HT-29 (cell line): ENCODE measurements at regions not wholly inside any gene's neighbourhood (a gene's known extent, or its start where the extent isn't known, plus 50 kb on each side); places are given as distances from the start of the nearest gene placed in this dataset.
"Not testable (repeated sequence)": the region's sequence is repeated elsewhere in the genome, so short reads cannot be mapped to it uniquely, and the experiment has no call there.

Source experiments
- DNase-seq: peaks from one replicate; pipeline ENCODE4 v3.0.0-alpha.2; 2015; ENCODE audit warnings: low spot score

DNA sequence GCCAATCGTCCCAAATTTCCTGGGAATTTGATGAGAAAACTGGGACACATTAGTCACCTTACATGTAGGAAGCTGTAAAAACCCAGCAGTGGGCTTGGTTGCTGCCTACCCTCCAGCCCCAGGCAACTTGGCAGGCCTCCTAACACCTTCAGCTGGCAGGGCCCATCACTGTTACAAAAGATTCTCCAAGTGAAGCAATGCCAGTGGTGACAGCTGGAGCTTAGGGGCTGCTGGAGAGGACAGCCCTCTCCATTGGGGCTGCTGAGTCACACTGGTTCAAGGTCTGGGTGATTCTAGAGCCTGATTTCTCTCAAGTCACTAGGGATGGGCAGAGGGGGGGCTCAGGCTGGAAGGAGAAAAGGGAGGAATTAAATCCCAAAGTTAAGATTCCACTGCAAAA lies 180.6 kb downstream of the COPRS start:
- no peak for DNase-seq

DNA sequence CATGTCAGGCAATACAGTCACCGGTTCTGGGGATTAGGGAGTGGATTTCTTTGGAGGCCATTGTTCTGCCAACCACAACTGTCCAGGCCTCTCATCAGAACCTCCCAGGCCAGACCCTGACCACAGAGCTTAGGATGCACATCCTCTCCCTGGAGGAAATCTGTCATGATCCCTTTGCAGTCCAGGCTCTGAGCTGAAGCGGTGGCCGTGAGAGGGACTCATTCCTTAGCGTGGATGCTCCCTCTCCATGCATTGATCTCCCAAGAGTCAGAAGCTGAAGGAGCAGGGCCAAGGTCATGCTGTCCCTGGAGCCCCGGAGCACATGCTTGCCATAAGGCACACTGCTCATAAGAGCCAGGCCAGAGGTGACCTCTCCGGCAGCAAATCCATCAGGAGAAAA lies 181.4 kb downstream of the COPRS start:
- no peak for DNase-seq

DNA sequence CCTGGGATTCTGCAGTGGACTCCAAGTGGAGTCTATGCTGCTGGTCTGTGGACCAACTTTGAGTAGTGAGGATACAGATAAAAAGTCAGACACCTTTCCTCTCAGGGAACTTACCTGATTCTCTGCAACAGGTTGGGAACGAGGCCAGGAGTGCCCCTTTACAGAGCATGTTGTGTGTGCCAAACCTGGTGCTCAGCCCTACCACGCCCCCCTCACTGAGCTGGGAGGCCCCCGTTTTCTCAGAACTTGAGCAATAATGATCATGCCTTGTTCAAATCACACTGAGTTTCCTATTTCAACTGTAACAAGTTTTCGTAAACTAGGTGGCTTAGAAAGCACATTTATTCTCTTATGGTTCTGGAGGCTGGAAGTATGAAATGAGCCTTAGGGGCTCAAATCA lies 182.0 kb downstream of the COPRS start:
- no peak for DNase-seq

DNA sequence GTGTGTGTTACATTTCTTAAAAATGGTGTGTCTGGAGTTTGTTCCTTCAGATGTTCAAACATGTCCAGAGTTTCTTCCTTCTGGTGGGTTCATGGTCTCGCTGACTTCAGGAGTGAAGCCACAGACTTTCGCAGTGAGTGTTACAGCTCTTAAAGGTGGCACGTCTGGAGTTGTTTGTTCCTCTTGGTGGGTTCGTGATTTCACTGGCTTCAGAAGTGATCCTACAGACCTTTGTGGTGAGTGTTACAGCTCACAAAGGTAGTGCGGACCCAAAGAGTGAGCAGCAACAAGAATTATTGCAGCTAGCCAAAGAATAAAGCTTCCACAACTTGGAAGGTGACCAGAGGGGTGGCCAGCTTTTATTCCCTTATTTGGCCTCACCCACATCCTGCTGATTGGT lies 183.7 kb downstream of the COPRS start:
- not testable (repeated sequence) for DNase-seq

DNA sequence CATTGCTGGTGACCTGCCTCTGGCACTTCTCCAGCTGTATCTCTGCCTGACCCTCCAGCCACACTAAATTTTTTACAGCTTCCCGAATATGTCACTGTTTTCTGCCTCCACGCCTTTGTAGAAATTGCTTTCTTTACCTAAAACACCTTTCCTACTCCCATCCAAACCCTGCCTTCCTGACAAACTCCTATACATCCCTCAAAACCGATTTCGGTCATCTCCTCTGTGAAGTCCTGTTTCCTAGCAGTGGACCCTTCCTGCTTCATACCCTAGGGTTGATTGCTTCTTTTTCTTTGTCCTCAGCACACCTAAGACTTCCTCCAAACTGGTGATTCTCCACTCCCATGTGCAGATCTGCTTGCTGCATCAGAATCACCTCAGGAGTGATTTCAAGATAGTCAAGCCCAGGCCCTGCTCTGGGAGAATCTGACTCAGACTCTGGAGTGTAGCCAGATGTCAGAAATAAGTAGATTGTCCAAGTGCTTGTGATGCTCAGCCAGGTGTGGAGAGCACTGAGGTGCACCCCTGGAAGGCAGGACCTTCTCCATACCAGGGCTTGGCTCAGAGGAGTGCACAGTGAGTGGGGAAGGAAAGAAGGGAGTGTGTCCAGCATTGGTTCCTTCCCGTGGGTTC lies 184.2 kb downstream of the COPRS start:
- DNase-seq, result no peak

DNA sequence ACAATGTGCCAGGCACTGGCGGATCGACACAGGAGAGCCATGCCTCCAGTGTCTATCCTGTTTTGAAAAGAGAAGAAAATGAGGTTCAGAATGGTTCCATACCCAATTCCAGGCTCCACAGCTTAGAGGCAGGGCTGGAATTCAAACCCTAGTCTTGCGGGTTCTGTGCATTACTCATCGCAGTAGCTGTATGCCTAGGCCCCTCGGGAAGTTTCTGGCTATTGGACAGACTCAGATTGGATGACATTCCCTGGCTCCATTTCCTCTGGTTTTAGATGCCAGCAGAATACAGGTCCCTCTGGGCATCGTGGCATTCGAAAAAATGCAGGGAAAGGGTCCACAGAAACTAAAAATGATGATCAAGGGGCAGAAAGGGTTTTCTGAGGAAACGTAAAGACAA lies 184.7 kb downstream of the COPRS start:
- DNase-seq, result no peak

DNA sequence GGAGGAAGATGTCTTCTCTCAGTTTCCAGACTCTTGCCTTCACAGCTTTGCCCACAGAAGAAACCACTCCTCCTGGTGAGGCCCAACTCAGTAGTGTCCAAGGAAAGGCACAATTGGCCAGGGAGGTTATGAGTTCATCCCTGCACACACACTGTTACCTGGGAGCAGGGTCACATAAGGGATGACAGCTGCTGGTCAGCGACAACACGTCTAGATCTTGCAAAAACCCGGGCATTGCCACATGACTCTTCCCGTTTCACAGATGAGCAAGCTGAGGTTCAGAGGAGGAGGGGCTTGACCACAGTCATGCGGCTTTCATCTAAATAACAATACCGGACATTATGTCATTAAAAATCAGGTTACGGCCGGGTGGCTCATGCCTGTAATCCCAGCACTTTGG lies 186.0 kb downstream of the COPRS start:
- no peak for DNase-seq

DNA sequence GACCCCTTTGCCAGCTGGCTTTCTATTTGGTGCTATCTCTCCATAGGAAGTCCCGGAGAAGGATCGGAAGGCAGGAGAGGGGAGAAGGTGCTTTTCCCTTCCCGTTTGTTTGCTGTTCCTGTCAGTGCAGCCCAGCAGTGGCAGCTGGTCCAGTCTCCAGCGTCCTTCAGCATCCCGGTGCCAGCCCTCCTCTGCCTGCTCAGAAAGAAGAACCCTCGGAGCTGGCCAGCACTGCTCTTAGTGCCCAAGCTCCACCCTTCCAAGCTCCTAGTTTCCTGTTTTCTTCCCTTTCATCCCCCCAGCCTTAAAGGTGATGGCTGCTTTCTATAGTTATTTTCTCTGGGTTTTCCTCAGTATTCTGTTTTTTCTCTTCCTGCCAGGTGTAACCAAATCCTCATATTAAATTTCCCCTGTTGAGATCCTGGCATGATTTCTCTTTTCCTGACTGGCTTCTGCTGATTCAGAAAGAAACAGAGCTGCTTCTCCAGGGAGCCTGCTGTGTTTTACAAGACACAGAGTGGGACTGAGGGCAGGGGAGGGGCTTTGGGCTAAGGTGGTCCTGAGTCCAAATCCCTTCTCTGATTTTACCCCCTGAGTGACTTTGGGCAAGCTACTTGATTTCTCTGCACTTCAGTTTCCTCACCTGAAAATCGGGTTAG lies 186.8 kb downstream of the COPRS start:
- DNase-seq, result no peak

DNA sequence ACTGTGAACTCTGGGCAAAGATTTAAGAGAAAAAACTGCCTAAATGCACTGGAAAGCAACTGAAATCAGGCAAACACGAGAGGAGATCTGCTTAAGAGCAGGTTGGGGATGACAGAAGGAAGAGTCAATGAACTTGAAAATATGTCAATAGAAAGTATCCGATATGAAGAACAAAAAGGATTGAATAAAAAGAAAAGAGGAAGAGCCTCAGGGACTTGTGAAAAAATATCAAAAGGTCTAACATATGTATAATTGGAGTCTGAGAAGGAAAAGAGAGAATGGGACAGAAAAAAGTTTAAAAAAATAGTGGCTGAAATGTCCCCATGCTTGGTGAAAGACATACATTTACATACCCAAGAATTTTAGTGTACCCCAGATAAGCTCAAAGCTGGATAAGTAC lies 195.5 kb downstream of the COPRS start:
- no peak for DNase-seq

DNA sequence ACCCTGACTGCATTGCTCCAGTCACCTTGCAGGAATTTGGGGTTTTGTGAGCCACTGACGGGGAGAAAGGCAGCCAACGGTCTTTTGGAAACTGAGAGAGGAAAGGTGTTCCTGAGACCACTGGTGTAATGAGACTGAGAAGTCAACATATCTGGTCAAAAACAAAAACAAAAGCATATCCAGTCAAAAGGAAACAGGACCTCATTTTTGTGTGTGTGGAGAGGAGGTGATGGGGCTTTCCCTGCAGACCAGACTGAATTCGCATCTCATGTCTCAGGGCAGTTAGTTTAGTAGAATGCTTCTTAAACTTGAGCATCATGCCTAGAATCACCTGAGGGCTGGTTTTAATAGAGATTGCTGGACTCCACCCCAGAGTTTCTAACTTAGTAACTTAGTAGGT lies 198.4 kb downstream of the COPRS start:
- no peak for DNase-seq

DNA sequence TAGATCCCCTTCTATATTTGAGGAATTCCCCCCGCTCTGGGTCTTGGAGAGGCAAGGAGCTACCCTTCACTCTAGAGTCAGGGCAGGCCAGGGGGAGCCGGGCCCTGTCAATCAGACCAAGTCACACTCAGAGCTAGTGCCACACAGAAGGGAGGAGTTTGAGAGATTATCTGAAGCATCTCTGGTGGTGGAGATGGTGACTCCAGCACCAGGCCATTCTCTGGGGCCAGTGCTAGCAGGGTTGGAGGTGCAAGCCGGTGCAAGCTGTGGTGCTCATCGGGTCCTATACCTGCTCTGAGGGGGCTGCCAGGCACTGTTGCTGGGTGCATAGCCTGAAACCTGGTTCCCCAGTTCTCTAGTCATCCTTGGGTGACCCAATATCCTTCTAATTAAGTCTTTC lies 201.2 kb downstream of the COPRS start:
- DNase-seq, result no peak

DNA sequence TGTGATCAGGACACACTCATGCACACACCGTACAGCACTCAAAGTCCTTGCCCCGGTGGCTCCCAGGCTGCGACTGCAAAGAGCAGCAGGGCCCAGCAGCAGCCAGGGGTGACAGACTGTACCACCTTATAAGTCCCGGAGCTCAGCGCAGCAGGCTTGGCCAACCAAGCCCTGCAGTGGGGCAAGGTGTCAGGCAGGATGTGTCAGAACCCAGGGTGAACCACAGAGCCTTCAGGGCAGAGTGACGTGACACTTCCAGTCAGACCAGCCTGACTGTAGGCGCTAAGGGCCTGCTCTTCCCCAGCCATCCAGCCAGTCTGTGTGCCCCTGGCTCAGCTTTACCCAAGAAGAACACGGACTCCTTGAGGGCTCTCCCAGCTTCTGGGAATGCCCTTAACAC lies 204.1 kb downstream of the COPRS start:
- no peak for DNase-seq

DNA sequence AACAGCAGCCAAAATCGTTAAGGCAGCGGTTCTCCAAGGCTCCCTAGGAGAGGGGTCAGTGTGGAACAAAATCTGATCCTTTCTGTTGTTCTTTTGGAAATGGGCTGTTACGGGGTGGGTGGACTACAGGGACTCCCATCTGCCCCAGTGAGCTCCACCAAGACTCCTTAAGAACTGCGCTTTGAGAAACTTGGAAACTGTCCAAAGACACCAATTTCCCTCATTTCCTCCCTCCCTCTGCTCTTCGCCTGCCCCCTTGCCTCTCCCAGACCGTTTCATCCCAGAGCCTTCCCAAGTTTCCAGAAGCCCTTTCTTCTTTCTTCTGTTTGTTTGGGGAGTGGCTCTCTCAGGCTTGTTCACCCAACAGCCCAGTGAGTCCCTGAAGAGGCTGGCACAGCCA lies 205.4 kb downstream of the COPRS start:
- DNase-seq, result no peak

DNA sequence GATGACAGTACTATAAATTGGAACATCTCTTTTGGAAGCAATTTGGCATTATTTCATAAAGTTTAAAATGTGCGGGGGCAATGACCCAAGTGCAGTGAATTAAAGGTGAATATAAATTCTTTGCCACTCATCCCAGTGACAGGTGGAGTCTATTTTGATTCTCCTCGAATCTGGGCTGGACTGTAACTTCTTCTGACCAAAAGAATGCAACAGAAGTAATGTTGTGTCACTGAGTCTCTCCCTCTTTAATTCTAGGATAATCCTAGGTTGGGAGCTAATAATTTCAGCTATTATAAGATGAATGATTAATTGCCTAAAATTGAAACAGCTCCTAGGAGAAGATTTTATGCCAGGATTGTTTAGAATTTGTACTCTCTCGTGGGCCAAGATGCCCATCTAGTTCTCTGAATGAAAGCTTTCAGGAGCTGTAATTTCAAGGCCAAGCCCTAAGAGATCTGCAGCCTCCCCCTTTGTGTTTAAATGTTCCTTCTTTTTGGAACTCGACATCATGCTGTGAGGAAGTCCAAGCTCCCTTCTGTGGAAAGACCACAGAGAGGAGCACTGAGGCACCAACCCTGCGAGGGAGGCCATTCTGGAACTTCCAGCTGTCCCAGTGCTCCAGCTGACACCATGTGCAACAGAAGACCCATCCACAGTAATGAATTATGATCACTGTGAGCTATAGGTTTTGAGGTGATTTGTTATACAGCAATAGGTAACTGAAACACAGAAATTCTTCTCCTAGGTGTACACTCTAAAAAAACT lies 208.1 kb downstream of the COPRS start:
- no peak for DNase-seq

DNA sequence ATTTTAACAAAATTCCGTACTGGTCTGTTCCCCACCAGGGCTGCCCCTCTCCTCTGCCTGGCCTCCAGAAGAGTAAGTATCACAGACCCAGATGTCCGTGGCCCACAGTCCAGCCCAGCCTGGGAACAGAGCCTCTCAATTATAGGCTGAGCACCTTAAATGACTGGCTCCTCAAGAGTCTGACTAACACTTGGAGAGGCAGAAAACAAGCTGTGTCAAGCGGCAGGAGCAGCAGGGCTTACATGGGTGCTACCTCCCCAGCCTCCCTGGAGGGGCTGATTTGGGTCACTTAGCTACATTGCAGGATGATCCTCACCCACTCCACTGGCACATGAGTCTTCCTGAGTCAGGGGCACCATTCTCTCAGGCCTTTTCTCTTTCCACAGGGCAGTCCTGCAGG lies 209.7 kb downstream of the COPRS start:
- no peak for DNase-seq

DNA sequence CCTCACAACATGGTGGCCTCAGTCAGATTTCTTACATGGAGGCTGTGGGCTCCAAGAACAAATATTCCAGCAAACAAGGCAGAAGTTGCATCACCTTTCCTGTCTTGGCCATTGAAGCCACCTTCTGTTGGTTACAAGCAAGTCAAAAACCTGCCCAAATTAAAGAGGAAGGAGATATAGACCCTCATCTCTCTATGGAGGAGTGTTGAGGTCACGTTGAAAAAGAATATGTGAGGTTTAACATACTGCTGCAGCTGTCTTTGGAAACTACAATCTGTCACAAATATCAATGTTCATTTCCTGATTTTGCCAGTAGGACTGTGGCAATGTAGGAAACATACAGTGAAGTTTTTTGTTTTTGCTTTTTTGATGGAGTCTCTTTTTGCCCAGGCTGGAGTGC lies 211.4 kb downstream of the COPRS start:
- DNase-seq, result no peak

DNA sequence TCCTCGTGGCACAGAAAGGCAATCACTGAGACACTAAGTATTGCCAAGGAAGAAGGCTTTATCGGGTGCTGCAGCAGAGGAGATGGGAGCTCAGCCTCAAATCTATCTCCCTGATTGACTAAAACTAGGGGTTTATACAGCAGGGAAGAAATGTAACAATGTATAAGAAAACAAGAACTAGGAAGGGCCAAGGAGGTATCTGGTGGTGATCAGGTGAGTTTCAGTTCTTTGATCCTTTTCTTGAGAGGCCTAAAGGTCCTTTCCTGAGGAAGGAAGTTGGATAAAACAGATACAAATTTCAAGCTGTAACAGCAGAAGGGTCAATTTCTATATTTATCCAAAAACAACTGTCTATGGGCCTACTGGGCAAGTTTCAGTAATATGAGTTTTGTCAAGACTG lies 212.4 kb downstream of the COPRS start:
- no peak for DNase-seq

DNA sequence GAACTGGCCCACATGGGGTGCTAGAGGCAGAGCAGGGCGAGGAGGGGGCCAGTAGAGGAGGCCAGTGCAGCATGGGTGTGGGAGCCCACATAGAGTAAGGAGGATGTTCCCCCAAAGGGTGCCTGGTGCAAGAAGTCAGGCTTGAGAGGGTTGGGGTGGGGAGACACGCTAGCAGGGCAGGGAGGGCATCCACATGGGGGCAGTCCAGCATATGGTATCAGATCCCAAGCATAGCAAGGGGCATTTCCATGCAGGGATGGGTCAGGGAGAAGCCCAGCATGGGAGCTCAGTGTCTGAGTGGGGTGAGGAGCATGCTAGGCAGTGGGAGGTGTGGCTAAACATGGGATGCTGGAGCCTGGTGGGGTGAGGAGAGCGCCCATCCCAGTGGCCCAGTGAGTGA lies 213.7 kb downstream of the COPRS start:
- no peak for DNase-seq

DNA sequence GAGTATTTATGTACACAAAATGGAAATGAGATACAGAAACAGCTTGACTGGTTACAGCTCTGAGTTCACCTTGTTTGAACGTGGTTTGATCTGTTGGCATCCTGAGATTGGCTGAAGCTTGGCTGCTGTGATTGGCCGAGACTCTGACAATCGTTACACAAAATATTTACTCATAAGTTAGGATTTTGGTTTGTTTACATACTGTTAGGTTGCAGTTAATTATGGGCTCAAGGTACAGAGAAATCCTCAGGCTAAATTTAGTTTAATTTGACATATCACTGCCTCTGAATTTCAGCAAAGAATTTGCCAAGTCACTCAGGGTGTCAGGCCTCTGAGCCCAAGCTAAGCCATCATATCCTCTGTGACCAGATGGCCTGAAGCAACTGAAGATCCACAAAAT lies 227.3 kb downstream of the COPRS start:
- DNase-seq, result no peak

DNA sequence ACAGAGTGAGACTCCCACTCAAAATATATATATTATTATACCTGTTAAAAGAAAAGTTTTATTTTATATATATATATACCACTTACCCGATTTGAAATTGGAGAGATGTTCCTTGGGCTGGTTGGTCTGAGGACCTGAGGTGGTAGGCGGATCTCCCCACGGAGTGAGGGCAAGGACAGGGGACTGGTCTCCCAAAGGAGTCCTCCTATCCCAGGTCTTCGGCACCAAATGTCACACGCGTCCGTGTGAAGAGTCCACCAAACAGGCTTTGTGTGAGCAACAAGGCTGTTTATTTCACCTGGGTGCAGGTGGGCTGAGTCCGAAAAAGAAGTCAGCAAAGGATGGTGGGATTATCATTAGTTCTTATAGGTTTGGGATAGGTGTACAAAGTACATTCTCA lies 228.2 kb downstream of the COPRS start:
- DNase-seq, result not testable (repeated sequence)

DNA sequence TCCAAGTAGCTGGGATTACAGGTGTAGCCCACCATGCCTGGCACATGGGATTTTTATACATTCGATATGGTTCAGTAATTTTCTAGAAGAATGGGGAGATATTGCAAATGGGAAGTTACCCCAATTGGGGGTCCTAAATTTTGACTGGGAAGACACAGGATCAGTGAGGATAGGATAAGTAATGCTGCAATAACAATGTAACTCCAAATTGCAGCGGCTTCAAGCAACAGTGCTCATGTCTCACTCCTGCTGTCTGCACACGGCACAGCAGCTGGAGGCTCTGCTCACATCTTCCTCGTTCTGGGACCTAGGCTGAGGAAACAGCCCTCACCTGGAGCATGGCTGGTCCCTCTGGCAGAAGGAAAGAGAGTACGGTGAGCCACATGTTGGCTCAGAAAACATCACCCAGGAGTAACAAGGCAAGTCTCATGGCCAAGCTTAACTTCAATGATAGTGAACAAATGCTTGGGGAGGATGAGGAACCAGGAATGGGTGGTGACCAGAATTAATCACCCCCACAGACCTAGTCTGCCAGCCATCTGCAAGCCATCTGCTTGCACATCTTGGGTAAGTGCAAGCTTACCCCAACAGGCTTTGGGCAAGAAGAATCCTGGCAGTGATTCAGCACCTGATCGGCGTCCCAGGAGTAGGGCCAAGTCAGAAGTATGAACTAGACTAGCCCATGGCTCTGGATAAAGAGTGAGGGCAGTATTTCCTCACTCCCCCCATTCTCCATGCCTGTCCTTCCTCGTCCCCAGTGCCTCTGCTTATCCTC lies 229.2 kb downstream of the COPRS start:
- DNase-seq, result no peak

DNA sequence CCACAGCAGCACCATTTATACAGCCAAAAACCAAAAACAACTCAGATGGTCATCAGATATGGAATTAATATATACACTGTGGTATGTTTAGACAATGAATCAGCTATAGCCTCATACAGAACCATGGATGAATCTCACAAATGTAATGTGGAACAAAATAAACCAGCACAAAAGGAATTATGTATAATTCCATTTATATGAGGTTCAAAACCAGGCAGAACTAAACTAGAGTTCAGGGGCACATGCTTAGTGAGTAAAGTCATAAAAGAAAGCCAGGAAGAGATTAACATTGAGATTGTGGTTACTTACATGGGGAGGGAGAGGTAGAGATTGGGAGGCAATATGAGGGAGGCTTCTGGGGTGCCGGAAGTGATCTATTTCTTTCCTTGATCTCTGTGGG lies 231.1 kb downstream of the COPRS start:
- DNase-seq, result no peak
